Sigmoid colon (tissue), 6 donors: ENCODE measurements at regions not wholly inside any gene's neighbourhood (a gene's known extent, or its start where the extent isn't known, plus 50 kb on each side); places are given as distances from the start of the nearest gene placed in this dataset.

Experiments used
- DNase-seq: peaks from one replicate; pipeline ENCODE4 v3.0.0-alpha.2; 2019
- H3K27ac ChIP-seq, 4 donors: fragments of 200-600 bp; sonication (generic); one replicate each; pipeline ENCODE4 v1.5.1; 2016 to 2019; ENCODE audit warnings: mild to moderate bottlenecking in 1 of 4
- H3K27me3 ChIP-seq, 3 donors: fragments of 200-600 bp; sonication (generic); one replicate each; pipeline ENCODE4 v1.5.1; 2019; ENCODE audit warnings: mild to moderate bottlenecking in 1 of 3
- H3K36me3 ChIP-seq, 4 donors: fragments of 200-600 bp; sonication (generic); one replicate each; pipeline ENCODE4 v1.5.1; 2016 to 2019
- H3K4me1 ChIP-seq, 4 donors: fragments of 200-600 bp; sonication (generic); one replicate each; pipeline ENCODE4 v1.5.1; 2017 to 2019
- H3K4me3 ChIP-seq, 4 donors: fragments of 200-600 bp; sonication (generic); one replicate each; pipeline ENCODE4 v1.5.1; 2017 to 2019; ENCODE audit warnings: mild to moderate bottlenecking in 2 of 4, moderate library complexity in 1 of 4
- H3K9me3 ChIP-seq, 4 donors: fragments of 200-600 bp in 3 of 4; sonication (generic) in 3 of 4; one replicate each; pipeline versions ENCODE4 v1.5.1 to v1.6.1; 2013 to 2019
- CTCF ChIP-seq, 4 experiments: fragments of 450-650 bp in 3 of 4; fragments of 200-600 bp in 1 of 4; IDR thresholded peaks; one replicate each; pipeline ENCODE4 v1.5.1; 2016 to 2019; ENCODE audit warnings: antibody characterized with exemption in 4 of 4, mild to moderate bottlenecking in 3 of 4, moderate library complexity in 2 of 4
- EP300 ChIP-seq, 4 donors: sonication (generic); formaldehyde crosslinking; IDR thresholded peaks; one replicate each; pipeline ENCODE4 v1.6.1; 2017; ENCODE audit warnings: antibody characterized with exemption in 4 of 4
- POLR2A ChIP-seq, 2 donors: fragments of 450-650 bp; IDR thresholded peaks; one replicate each; pipeline ENCODE4 v1.6.1; 2016; ENCODE audit warnings: antibody characterized with exemption in 2 of 2, mild to moderate bottlenecking in 2 of 2, moderate library complexity in 2 of 2
- POLR2AphosphoS5 ChIP-seq, 4 donors: sonication (generic); formaldehyde crosslinking; IDR thresholded peaks; one replicate each; pipeline ENCODE4 v1.6.1; 2017; ENCODE audit warnings: antibody characterized with exemption in 4 of 4
- WGBS, 2 donors: extraction: QIAGEN DNeasy Blood & Tissue Kit; methylation state at CpG; one replicate each; pipeline ENCODE4 v1.1.7; 2013; 5-methylcytosine and 5-hydroxymethylcytosine counted together
- intact Hi-C: fragments of 100-400 bp; cut with DNase I; formaldehyde crosslinking; loops from one replicate; pipeline ENCODE4 v1.15.1; 2023
- donor health status: healthy with polysubstance abuse.
- donor health status: healthy.

GRCh38 chr7:85464042-85464651 is 277.3 kb upstream of the SEMA3D start:
- H3K27ac ChIP-seq: no peak overlapping the region
- TF ChIP-seq POLR2AphosphoS5 (IDR thresholded peaks at IDR 0.05) (no peak), EP300 (IDR thresholded peaks at IDR 0.05) (no peak), CTCF (IDR thresholded peaks at IDR 0.05) (no peak), POLR2A (IDR thresholded peaks at IDR 0.05) (no peak)
- peaks cover 0 to 4% (median 0%) of the 10 kb centered on the region in 4 donors for H3K4me1 ChIP-seq
- H3K27me3 ChIP-seq: no peaks in the 10 kb centered on the region
- H3K9me3 ChIP-seq: no peaks in the 10 kb centered on the region
- DNase-seq: no peak
- WGBS, 2 donors: 85 to 93% methylated on average over 1 of the region's 1 CpG
- no peak overlapping the region for H3K4me3 ChIP-seq
- H3K36me3 ChIP-seq: no peaks in the 10 kb centered on the region
- intact Hi-C loops: no loop called here

GRCh38 chr7:85462671-85463070 is 275.8 kb upstream of the SEMA3D start:
- H3K9me3 ChIP-seq: no peaks in the 10 kb centered on the region
- no peak overlapping the region for H3K4me3 ChIP-seq
- H3K27me3 ChIP-seq: no peaks in the 10 kb centered on the region
- no peak overlapping the region for H3K27ac ChIP-seq
- TF ChIP-seq POLR2A (IDR thresholded peaks at IDR 0.05): no peak
- no peak for TF ChIP-seq POLR2AphosphoS5 (IDR thresholded peaks at IDR 0.05)
- no peak for TF ChIP-seq EP300 (IDR thresholded peaks at IDR 0.05)
- TF ChIP-seq CTCF (IDR thresholded peaks at IDR 0.05): no peak
- intact Hi-C loops: no loop called here
- H3K4me1 ChIP-seq: peaks cover 0 to 4% (median 0%) of the 10 kb centered on the region in 4 donors
- no peak for DNase-seq
- WGBS, 2 donors: 50 to 61% methylated on average over 6 of the region's 6 CpGs
- no peaks in the 10 kb centered on the region for H3K36me3 ChIP-seq

GRCh38 chr7:85457911-85458310 is 271.1 kb upstream of the SEMA3D start:
- 51 to 72% methylated on average over 4 of the region's 4 CpGs for WGBS, 2 donors
- intact Hi-C loops: no loop called here
- DNase-seq: no peak
- Histone ChIP-seq H3K4me3 (no peak overlapping the region), H3K27ac (no peak overlapping the region), H3K27me3 (no peaks in the 10 kb centered on the region), H3K9me3 (no peaks in the 10 kb centered on the region), H3K4me1 (peaks cover 0 to 4% (median 0%) of the 10 kb centered on the region in 4 donors), H3K36me3 (no peaks in the 10 kb centered on the region)
- TF ChIP-seq EP300 (IDR thresholded peaks at IDR 0.05) (no peak), CTCF (IDR thresholded peaks at IDR 0.05) (no peak), POLR2AphosphoS5 (IDR thresholded peaks at IDR 0.05) (no peak), POLR2A (IDR thresholded peaks at IDR 0.05) (no peak)

GRCh38 chr7:85456254-85456653 is 269.4 kb upstream of the SEMA3D start:
- intact Hi-C loops: no loop called here
- TF ChIP-seq EP300 (IDR thresholded peaks at IDR 0.05) (no peak), CTCF (IDR thresholded peaks at IDR 0.05) (no peak), POLR2A (IDR thresholded peaks at IDR 0.05) (no peak), POLR2AphosphoS5 (IDR thresholded peaks at IDR 0.05) (no peak)
- no peak overlapping the region for H3K27ac ChIP-seq
- no peaks in the 10 kb centered on the region for H3K36me3 ChIP-seq
- WGBS, 2 donors: 32 to 73% methylated on average over 1 of the region's 1 CpG
- no peaks in the 10 kb centered on the region for H3K9me3 ChIP-seq
- no peaks in the 10 kb centered on the region for H3K27me3 ChIP-seq
- no peaks in the 10 kb centered on the region for H3K4me1 ChIP-seq
- H3K4me3 ChIP-seq: no peak overlapping the region
- DNase-seq: no peak

- no peak overlapping the region for H3K27ac ChIP-seq
- H3K27me3 ChIP-seq: no peaks in the 10 kb centered on the region
- H3K36me3 ChIP-seq: no peaks in the 10 kb centered on the region
- H3K9me3 ChIP-seq: no peaks in the 10 kb centered on the region
- H3K4me3 ChIP-seq: no peak overlapping the region
- intact Hi-C loops: no loop called here
- no peaks in the 10 kb centered on the region for H3K4me1 ChIP-seq
- no peak for DNase-seq
- no peak for TF ChIP-seq EP300 (IDR thresholded peaks at IDR 0.05)
- no peak for TF ChIP-seq POLR2A (IDR thresholded peaks at IDR 0.05)
These were observed 268.0 kb upstream of the SEMA3D start for GRCh38 chr7:85454904-85455303.
